Chondrocyte (in vitro differentiated cells): ENCODE measurements at regions not wholly inside any gene's neighbourhood (a gene's known extent, or its start where the extent isn't known, plus 50 kb on each side); places are given as distances from the start of the nearest gene placed in this dataset.
"Not testable (repeated sequence)": the region's sequence is repeated elsewhere in the genome, so short reads cannot be mapped to it uniquely, and the experiment has no call there.

Experiments used
- DNase-seq: peaks from one replicate; pipeline ENCODE4 v3.0.0; 2021; ENCODE audit warnings: mixed read lengths, low spot score
- H3K27ac Mint-ChIP-seq: one replicate; pipeline ENCODE4 v1.8.0; 2021; ENCODE audit warnings: mild to moderate bottlenecking, moderate library complexity, mixed read lengths; ENCODE audit not compliant: unreplicated experiment
- H3K27me3 Mint-ChIP-seq: 2 replicates; pipeline ENCODE4 v1.8.0; 2021; ENCODE audit warnings: low read depth, mixed read lengths
- H3K36me3 Mint-ChIP-seq: 2 replicates; pipeline ENCODE4 v1.8.0; 2021; ENCODE audit warnings: low read depth, mixed read lengths
- H3K4me1 Mint-ChIP-seq: 2 replicates; pipeline ENCODE4 v1.8.0; 2021; ENCODE audit warnings: low read depth, mild to moderate bottlenecking, mixed read lengths
- H3K4me3 Mint-ChIP-seq: one replicate; pipeline ENCODE4 v1.8.0; 2021; ENCODE audit warnings: mild to moderate bottlenecking, moderate library complexity, mixed read lengths; ENCODE audit not compliant: unreplicated experiment
- H3K9me3 Mint-ChIP-seq: 2 replicates; pipeline ENCODE4 v1.8.0; 2021; ENCODE audit warnings: low read depth, mixed read lengths
- TF ChIP-seq, protein P1 (sequence below): fragments of 200-600 bp; sonication (generic); IDR thresholded peaks from 2 replicates; pipeline ENCODE4 v1.5.0; 2021; ENCODE audit warnings: antibody characterized with exemption, mild to moderate bottlenecking, moderate library complexity

DNA sequence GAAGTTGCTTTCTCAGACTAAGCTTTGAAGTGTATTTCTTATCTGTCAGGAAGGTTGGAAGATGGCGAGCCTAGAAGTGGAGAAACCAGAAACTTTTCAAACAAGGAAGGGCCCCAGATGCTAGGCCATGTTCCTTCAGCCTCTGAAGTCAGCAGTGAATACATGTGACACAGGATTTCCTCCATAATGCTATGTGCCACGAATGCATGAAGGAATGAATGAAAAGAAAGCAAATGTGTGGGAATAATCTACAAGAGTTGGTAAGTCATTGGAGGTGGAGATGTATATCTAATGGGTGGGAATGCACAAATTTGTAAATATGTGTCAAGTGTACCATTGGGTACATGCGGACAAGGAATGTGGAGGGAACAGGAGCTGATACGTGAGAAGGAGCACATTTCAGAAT lies 123.2 kb upstream of the PRSS16 start:
- DNase-seq: no peak
- TF ChIP-seq, protein P1, sequence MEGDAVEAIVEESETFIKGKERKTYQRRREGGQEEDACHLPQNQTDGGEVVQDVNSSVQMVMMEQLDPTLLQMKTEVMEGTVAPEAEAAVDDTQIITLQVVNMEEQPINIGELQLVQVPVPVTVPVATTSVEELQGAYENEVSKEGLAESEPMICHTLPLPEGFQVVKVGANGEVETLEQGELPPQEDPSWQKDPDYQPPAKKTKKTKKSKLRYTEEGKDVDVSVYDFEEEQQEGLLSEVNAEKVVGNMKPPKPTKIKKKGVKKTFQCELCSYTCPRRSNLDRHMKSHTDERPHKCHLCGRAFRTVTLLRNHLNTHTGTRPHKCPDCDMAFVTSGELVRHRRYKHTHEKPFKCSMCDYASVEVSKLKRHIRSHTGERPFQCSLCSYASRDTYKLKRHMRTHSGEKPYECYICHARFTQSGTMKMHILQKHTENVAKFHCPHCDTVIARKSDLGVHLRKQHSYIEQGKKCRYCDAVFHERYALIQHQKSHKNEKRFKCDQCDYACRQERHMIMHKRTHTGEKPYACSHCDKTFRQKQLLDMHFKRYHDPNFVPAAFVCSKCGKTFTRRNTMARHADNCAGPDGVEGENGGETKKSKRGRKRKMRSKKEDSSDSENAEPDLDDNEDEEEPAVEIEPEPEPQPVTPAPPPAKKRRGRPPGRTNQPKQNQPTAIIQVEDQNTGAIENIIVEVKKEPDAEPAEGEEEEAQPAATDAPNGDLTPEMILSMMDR: no peak
- peaks cover 4% of the 10 kb centered on the region for H3K36me3 Mint-ChIP-seq
- no peaks in the 10 kb centered on the region for H3K27me3 Mint-ChIP-seq
- no peak overlapping the region for H3K4me3 Mint-ChIP-seq
- peaks cover 17% of the 10 kb centered on the region for H3K4me1 Mint-ChIP-seq
- H3K9me3 Mint-ChIP-seq: no peaks in the 10 kb centered on the region
- H3K27ac Mint-ChIP-seq: no peak overlapping the region

GRCh38 chr6:27126046-27126814 lies 121.3 kb upstream of the PRSS16 start:
- H3K9me3 Mint-ChIP-seq: no peaks in the 10 kb centered on the region
- no peaks in the 10 kb centered on the region for H3K27me3 Mint-ChIP-seq
- TF ChIP-seq, protein P1: no peak
- H3K36me3 Mint-ChIP-seq: peaks cover 4% of the 10 kb centered on the region
- H3K4me1 Mint-ChIP-seq: peaks cover 19% of the 10 kb centered on the region
- no peak for DNase-seq
- peak overlapping the region; percentile 15 for H3K4me3 Mint-ChIP-seq
- peak overlapping the region; percentile 91 for H3K27ac Mint-ChIP-seq

DNA sequence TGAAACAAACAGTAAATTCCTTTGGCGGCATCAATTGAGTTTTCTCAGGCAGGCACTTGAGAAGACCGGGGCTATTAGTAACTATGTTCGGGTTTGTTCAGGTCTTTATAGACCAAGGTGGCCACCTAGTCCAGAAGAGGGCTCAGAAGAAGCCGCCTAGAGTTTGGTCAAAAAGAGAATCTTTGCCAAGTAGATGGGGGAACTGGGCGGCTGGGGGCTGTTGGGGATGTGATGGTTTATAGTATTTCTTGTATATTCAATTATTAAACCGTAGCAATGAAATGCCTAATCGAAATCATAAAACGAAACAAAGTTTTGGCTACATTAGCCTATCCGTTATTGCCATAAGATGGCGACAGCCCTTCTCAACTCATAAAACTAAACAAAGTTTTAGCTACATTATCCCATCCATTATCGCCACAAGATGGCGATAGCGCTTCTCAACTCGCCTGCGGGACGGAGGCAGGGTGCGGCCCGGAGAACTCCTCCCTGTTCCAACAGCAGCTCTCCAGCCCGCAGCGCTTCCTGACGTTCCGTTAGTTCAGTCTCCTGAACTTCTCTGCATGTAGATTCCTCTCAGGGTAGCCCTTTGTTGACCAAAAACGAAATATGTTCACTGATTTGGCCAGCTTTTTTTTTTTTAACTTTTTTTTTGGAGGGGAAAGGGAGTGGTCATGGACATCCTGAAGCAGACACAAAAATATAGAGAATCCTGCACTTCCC lies 120.5 kb upstream of the PRSS16 start:
- Mint-ChIP-seq H3K4me3 (peak overlapping the region; percentile 79), H3K27me3 (no peaks in the 10 kb centered on the region), H3K9me3 (no peaks in the 10 kb centered on the region), H3K36me3 (peaks cover 4% of the 10 kb centered on the region), H3K27ac (peak overlapping the region; percentile 91), H3K4me1 (peaks cover 21% of the 10 kb centered on the region)
- peak; percentile 94 for DNase-seq
- TF ChIP-seq, protein P1: peak; percentile 95

DNA sequence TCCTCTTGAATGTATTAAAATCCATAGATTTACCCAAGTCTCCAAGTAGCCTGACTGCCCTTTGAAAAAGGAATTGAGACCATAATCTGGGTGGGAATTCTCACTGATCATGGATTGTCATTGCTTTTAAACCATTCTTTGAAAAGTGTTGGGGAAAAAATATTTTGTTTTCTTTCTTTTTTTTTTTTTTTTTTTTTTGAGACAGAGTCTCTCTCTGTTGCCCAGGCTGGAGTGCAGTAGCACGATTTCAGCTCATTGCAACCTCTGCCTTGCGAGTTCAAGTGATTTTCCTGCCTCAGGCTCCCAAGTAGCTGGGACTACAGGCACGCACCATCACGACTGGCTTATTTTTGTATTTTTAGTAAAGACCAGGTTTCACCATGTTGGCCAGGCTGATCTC lies 119.6 kb upstream of the PRSS16 start:
- not testable (repeated sequence) for H3K27me3 Mint-ChIP-seq, DNase-seq, H3K36me3 Mint-ChIP-seq, H3K9me3 Mint-ChIP-seq, H3K27ac Mint-ChIP-seq
- Mint-ChIP-seq H3K4me3 (peak overlapping the region; percentile 79), H3K4me1 (peaks cover 21% of the 10 kb centered on the region)

- Mint-ChIP-seq H3K4me3 (no peak overlapping the region), H3K27me3 (no peaks in the 10 kb centered on the region), H3K27ac (no peak overlapping the region), H3K4me1 (peaks cover 21% of the 10 kb centered on the region), H3K36me3 (peaks cover 3% of the 10 kb centered on the region), H3K9me3 (no peaks in the 10 kb centered on the region)
- DNase-seq: no peak
- TF ChIP-seq, protein P1: no peak
These were observed 119.0 kb upstream of the PRSS16 start for GRCh38 chr6:27128311-27129094.
